ENCODE measurements at regions not wholly inside any gene's neighbourhood (a gene's known extent, or its start where the extent isn't known, plus 50 kb on each side); places are given as distances from the start of the nearest gene placed in this dataset.

- H3K4me1 Mint-ChIP-seq: no peaks in the 10 kb centered on the region
- no peak overlapping the region for H3K4me3 Mint-ChIP-seq
- H3K27me3 Mint-ChIP-seq: no peaks in the 10 kb centered on the region
- no peak overlapping the region for H3K27ac Mint-ChIP-seq
- peaks cover 5% of the 10 kb centered on the region for H3K9me3 Mint-ChIP-seq
- H3K36me3 Mint-ChIP-seq: no peaks in the 10 kb centered on the region
Measured at GRCh38 chr1:72845381-72845780, 563.0 kb upstream of the NEGR1 start.

- H3K9me3 Mint-ChIP-seq: peaks cover 18% of the 10 kb centered on the region
Measured at GRCh38 chr1:72837781-72838180, 555.4 kb upstream of the NEGR1 start.

GRCh38 chr1:72830606-72831390 is 548.5 kb upstream of the NEGR1 start:
- Mint-ChIP-seq H3K36me3 (no peaks in the 10 kb centered on the region), H3K27ac (no peak overlapping the region), H3K9me3 (peaks cover 28% of the 10 kb centered on the region)

More at GRCh38 chr1:72837781-72838180, 555.4 kb upstream of the NEGR1 start:
- no peaks in the 10 kb centered on the region for H3K4me1 Mint-ChIP-seq
- no peaks in the 10 kb centered on the region for H3K27me3 Mint-ChIP-seq
- no peak overlapping the region for H3K27ac Mint-ChIP-seq
- no peak overlapping the region for H3K4me3 Mint-ChIP-seq
- H3K36me3 Mint-ChIP-seq: no peaks in the 10 kb centered on the region

GRCh38 chr1:72827278-72827677 is 544.9 kb upstream of the NEGR1 start:
- Mint-ChIP-seq H3K36me3 (no peaks in the 10 kb centered on the region), H3K9me3 (peaks cover 16% of the 10 kb centered on the region), H3K4me3 (no peak overlapping the region), H3K27me3 (no peaks in the 10 kb centered on the region), H3K4me1 (no peaks in the 10 kb centered on the region), H3K27ac (no peak overlapping the region)

More at GRCh38 chr1:72830606-72831390, 548.5 kb upstream of the NEGR1 start:
- Mint-ChIP-seq H3K27me3 (no peaks in the 10 kb centered on the region), H3K4me3 (no peak overlapping the region), H3K4me1 (no peaks in the 10 kb centered on the region)

GRCh38 chr1:72804541-72804940 is 522.2 kb upstream of the NEGR1 start:
- peaks cover 26% of the 10 kb centered on the region for H3K9me3 Mint-ChIP-seq
- H3K27ac Mint-ChIP-seq: no peak overlapping the region
- H3K36me3 Mint-ChIP-seq: no peaks in the 10 kb centered on the region
- H3K4me1 Mint-ChIP-seq: no peaks in the 10 kb centered on the region
- no peak overlapping the region for H3K4me3 Mint-ChIP-seq
- no peaks in the 10 kb centered on the region for H3K27me3 Mint-ChIP-seq

- Mint-ChIP-seq H3K27ac (no peak overlapping the region), H3K36me3 (no peaks in the 10 kb centered on the region), H3K4me1 (no peaks in the 10 kb centered on the region), H3K9me3 (no peaks in the 10 kb centered on the region), H3K27me3 (no peaks in the 10 kb centered on the region), H3K4me3 (no peak overlapping the region)
Measured at GRCh38 chr1:72781038-72781437, 498.7 kb upstream of the NEGR1 start.

- no peaks in the 10 kb centered on the region for H3K9me3 Mint-ChIP-seq
- H3K27me3 Mint-ChIP-seq: no peaks in the 10 kb centered on the region
- no peak overlapping the region for H3K4me3 Mint-ChIP-seq
- no peaks in the 10 kb centered on the region for H3K36me3 Mint-ChIP-seq
- H3K27ac Mint-ChIP-seq: no peak overlapping the region
- no peaks in the 10 kb centered on the region for H3K4me1 Mint-ChIP-seq
Measured at GRCh38 chr1:72780212-72780611, 497.9 kb upstream of the NEGR1 start.

- no peaks in the 10 kb centered on the region for H3K9me3 Mint-ChIP-seq
- H3K4me1 Mint-ChIP-seq: no peaks in the 10 kb centered on the region
- no peaks in the 10 kb centered on the region for H3K27me3 Mint-ChIP-seq
- no peak overlapping the region for H3K4me3 Mint-ChIP-seq
- H3K36me3 Mint-ChIP-seq: no peaks in the 10 kb centered on the region
- H3K27ac Mint-ChIP-seq: no peak overlapping the region
Measured at GRCh38 chr1:72777918-72778317, 495.6 kb upstream of the NEGR1 start.

- Mint-ChIP-seq H3K4me3 (no peak overlapping the region), H3K9me3 (peaks cover 5% of the 10 kb centered on the region), H3K27me3 (no peaks in the 10 kb centered on the region), H3K4me1 (no peaks in the 10 kb centered on the region), H3K27ac (no peak overlapping the region), H3K36me3 (no peaks in the 10 kb centered on the region)
Measured at GRCh38 chr1:72763481-72763880, 481.1 kb upstream of the NEGR1 start.

GRCh38 chr1:72759486-72759885 is 477.1 kb upstream of the NEGR1 start:
- no peak overlapping the region for H3K4me3 Mint-ChIP-seq
- no peaks in the 10 kb centered on the region for H3K36me3 Mint-ChIP-seq
- H3K4me1 Mint-ChIP-seq: no peaks in the 10 kb centered on the region
- no peak overlapping the region for H3K27ac Mint-ChIP-seq
- H3K27me3 Mint-ChIP-seq: no peaks in the 10 kb centered on the region
- peaks cover 5% of the 10 kb centered on the region for H3K9me3 Mint-ChIP-seq

GRCh38 chr1:72757843-72758242 is 475.5 kb upstream of the NEGR1 start:
- H3K36me3 Mint-ChIP-seq: no peaks in the 10 kb centered on the region
- no peaks in the 10 kb centered on the region for H3K4me1 Mint-ChIP-seq
- no peaks in the 10 kb centered on the region for H3K27me3 Mint-ChIP-seq
- H3K27ac Mint-ChIP-seq: no peak overlapping the region
- no peak overlapping the region for H3K4me3 Mint-ChIP-seq
- peaks cover 5% of the 10 kb centered on the region for H3K9me3 Mint-ChIP-seq

- H3K4me3 Mint-ChIP-seq: no peak overlapping the region
- H3K4me1 Mint-ChIP-seq: no peaks in the 10 kb centered on the region
- no peaks in the 10 kb centered on the region for H3K36me3 Mint-ChIP-seq
- H3K9me3 Mint-ChIP-seq: peaks cover 5% of the 10 kb centered on the region
- H3K27me3 Mint-ChIP-seq: no peaks in the 10 kb centered on the region
- no peak overlapping the region for H3K27ac Mint-ChIP-seq
Measured at GRCh38 chr1:72745413-72745812, 463.1 kb upstream of the NEGR1 start.

GRCh38 chr1:72734415-72734814 is 452.1 kb upstream of the NEGR1 start:
- Mint-ChIP-seq H3K36me3 (no peaks in the 10 kb centered on the region), H3K4me3 (no peak overlapping the region), H3K27me3 (no peaks in the 10 kb centered on the region), H3K27ac (no peak overlapping the region), H3K9me3 (peaks cover 17% of the 10 kb centered on the region), H3K4me1 (no peaks in the 10 kb centered on the region)

GRCh38 chr1:72724951-72725861 is 442.9 kb upstream of the NEGR1 start:
- Mint-ChIP-seq H3K36me3 (no peaks in the 10 kb centered on the region), H3K4me1 (no peaks in the 10 kb centered on the region), H3K27me3 (no peaks in the 10 kb centered on the region), H3K4me3 (no peak overlapping the region), H3K27ac (no peak overlapping the region), H3K9me3 (peaks cover 10% of the 10 kb centered on the region)

- peaks cover 5% of the 10 kb centered on the region for H3K9me3 Mint-ChIP-seq
- no peak overlapping the region for H3K4me3 Mint-ChIP-seq
- H3K4me1 Mint-ChIP-seq: no peaks in the 10 kb centered on the region
- H3K27me3 Mint-ChIP-seq: no peaks in the 10 kb centered on the region
- no peaks in the 10 kb centered on the region for H3K36me3 Mint-ChIP-seq
- H3K27ac Mint-ChIP-seq: no peak overlapping the region
Measured at GRCh38 chr1:72705921-72706320, 423.6 kb upstream of the NEGR1 start.

GRCh38 chr1:72704841-72705477 is 422.6 kb upstream of the NEGR1 start:
- no peak overlapping the region for H3K4me3 Mint-ChIP-seq
- no peaks in the 10 kb centered on the region for H3K27me3 Mint-ChIP-seq
- H3K4me1 Mint-ChIP-seq: no peaks in the 10 kb centered on the region
- no peaks in the 10 kb centered on the region for H3K36me3 Mint-ChIP-seq
- H3K9me3 Mint-ChIP-seq: peaks cover 5% of the 10 kb centered on the region
- no peak overlapping the region for H3K27ac Mint-ChIP-seq
